Naive thymus-derived CD8-positive, alpha-beta T cell (primary cell): ENCODE measurements at regions not wholly inside any gene's neighbourhood (a gene's known extent, or its start where the extent isn't known, plus 50 kb on each side); places are given as distances from the start of the nearest gene placed in this dataset.
"Not testable (repeated sequence)": the region's sequence is repeated elsewhere in the genome, so short reads cannot be mapped to it uniquely, and the experiment has no call there.

Experiments used
- ATAC-seq, 2 donors: fragments of 150-1000 bp; cut with Tn5 transposase in 1 of 2; sonication (Bioruptor Pico), chemical (Tn5 transposase) in 1 of 2; 1 replicate in 1 of 2; 2 replicates in 1 of 2; pipeline ENCODE4 v1.10.0; 2021; ENCODE audit warnings: mild to moderate bottlenecking in 2 of 2, moderate library complexity in 2 of 2
- POLR2A ChIA-PET: fragments of 350-600 bp; sonication (Branson Sonifier 250); formaldehyde crosslinking; loops from one replicate; lab custom pipeline; 2021; ENCODE audit warnings: antibody characterized with exemption; lab: Charles Lee
- DNase-seq, 10 donors: peaks; one replicate each; pipeline versions ENCODE4 v3.0.0 to v3.0.0-alpha.2; 2020 to 2022
- H3K27ac Mint-ChIP-seq, 10 donors: one replicate each; pipeline ENCODE4 v1.8.0; 2020 to 2022; ENCODE audit warnings: mild to moderate bottlenecking in 10 of 10, mixed read lengths in 10 of 10, moderate library complexity in 4 of 10, inconsistent platforms in 1 of 10
- H3K27me3 Mint-ChIP-seq, 5 donors: one replicate each; pipeline ENCODE4 v1.8.0; 2021 to 2022; ENCODE audit warnings: mixed read lengths in 5 of 5
- H3K36me3 Mint-ChIP-seq, 3 donors: one replicate each; pipeline ENCODE4 v1.8.0; 2020 to 2022; ENCODE audit warnings: mixed read lengths in 3 of 3, mild to moderate bottlenecking in 2 of 3, inconsistent platforms in 1 of 3
- H3K4me1 Mint-ChIP-seq, 4 donors: one replicate each; pipeline ENCODE4 v1.8.0; 2021 to 2022; ENCODE audit warnings: mixed read lengths in 4 of 4
- H3K4me3 Mint-ChIP-seq, 10 donors: one replicate each; pipeline ENCODE4 v1.8.0; 2020 to 2022; ENCODE audit warnings: mild to moderate bottlenecking in 10 of 10, mixed read lengths in 10 of 10, moderate library complexity in 6 of 10, inconsistent platforms in 1 of 10
- H3K9me3 Mint-ChIP-seq, 9 donors: one replicate each; pipeline ENCODE4 v1.8.0; 2020 to 2022; ENCODE audit warnings: mixed read lengths in 9 of 9, mild to moderate bottlenecking in 3 of 9, inconsistent platforms in 1 of 9, moderate library complexity in 1 of 9

- H3K27me3 Mint-ChIP-seq, POLR2A ChIA-PET, ATAC-seq, H3K36me3 Mint-ChIP-seq, DNase-seq, H3K27ac Mint-ChIP-seq, H3K4me1 Mint-ChIP-seq, H3K4me3 Mint-ChIP-seq: not testable (repeated sequence)
- H3K9me3 Mint-ChIP-seq = peaks cover 0 to 39% (median 23%) of the 10 kb centered on the region in 9 donors
Observed at GRCh38 chr4:104002318-104002717, 282.5 kb upstream of the TACR3 start.

- Mint-ChIP-seq H3K27ac (no peak overlapping the region), H3K36me3 (peaks cover 0 to 7% (median 0%) of the 10 kb centered on the region in 3 donors)
Observed at GRCh38 chr4:103998756-103999155, 279.0 kb upstream of the TACR3 start.

GRCh38 chr4:103996637-103997036 is 276.9 kb upstream of the TACR3 start:
- Mint-ChIP-seq H3K4me1 (no peaks in the 10 kb centered on the region), H3K36me3 (peaks cover 0 to 8% (median 0%) of the 10 kb centered on the region in 3 donors), H3K27ac (peak overlapping the region in 1 of 10 donors; percentile 26), H3K4me3 (no peak overlapping the region), H3K27me3 (peaks cover 0 to 3% (median 0%) of the 10 kb centered on the region in 5 donors), H3K9me3 (peaks cover 3 to 18% (median 16%) of the 10 kb centered on the region in 9 donors)
- ATAC-seq = no peak
- POLR2A ChIA-PET = no interaction called here
- no peak for DNase-seq

More at GRCh38 chr4:103998756-103999155, 279.0 kb upstream of the TACR3 start:
- H3K4me1 Mint-ChIP-seq = no peaks in the 10 kb centered on the region
- H3K4me3 Mint-ChIP-seq = no peak overlapping the region
- H3K9me3 Mint-ChIP-seq = peaks cover 0 to 29% (median 8%) of the 10 kb centered on the region in 9 donors
- ATAC-seq (no peak), DNase-seq (no peak)
- POLR2A ChIA-PET = no interaction called here
- peaks cover 0 to 3% (median 0%) of the 10 kb centered on the region in 5 donors for H3K27me3 Mint-ChIP-seq

GRCh38 chr4:103996064-103996463 is 276.3 kb upstream of the TACR3 start:
- POLR2A ChIA-PET = no interaction called here
- Mint-ChIP-seq H3K27ac (no peak overlapping the region), H3K9me3 (peaks cover 3 to 24% (median 18%) of the 10 kb centered on the region in 9 donors), H3K36me3 (peaks cover 0 to 6% (median 0%) of the 10 kb centered on the region in 3 donors), H3K4me3 (no peak overlapping the region), H3K4me1 (no peaks in the 10 kb centered on the region), H3K27me3 (peaks cover 0 to 3% (median 0%) of the 10 kb centered on the region in 5 donors)
- DNase-seq (no peak), ATAC-seq (no peak)

- POLR2A ChIA-PET = no interaction called here
- ATAC-seq (no peak), DNase-seq (no peak)
- Mint-ChIP-seq H3K4me3 (no peak overlapping the region), H3K4me1 (no peaks in the 10 kb centered on the region), H3K9me3 (peaks cover 7 to 37% (median 26%) of the 10 kb centered on the region in 9 donors), H3K27ac (no peak overlapping the region), H3K36me3 (peaks cover 0 to 10% (median 0%) of the 10 kb centered on the region in 3 donors), H3K27me3 (peaks cover 0 to 3% (median 0%) of the 10 kb centered on the region in 5 donors)
Observed at GRCh38 chr4:103994059-103994458, 274.3 kb upstream of the TACR3 start.

GRCh38 chr4:103982454-103982853 is 262.7 kb upstream of the TACR3 start:
- no peak overlapping the region for H3K4me3 Mint-ChIP-seq
- POLR2A ChIA-PET = no interaction called here
- no peak overlapping the region for H3K27ac Mint-ChIP-seq
- ATAC-seq = no peak
- DNase-seq = no peak
- H3K27me3 Mint-ChIP-seq = no peaks in the 10 kb centered on the region
- H3K4me1 Mint-ChIP-seq = no peaks in the 10 kb centered on the region
- H3K9me3 Mint-ChIP-seq = peaks cover 0 to 15% (median 4%) of the 10 kb centered on the region in 9 donors
- no peaks in the 10 kb centered on the region for H3K36me3 Mint-ChIP-seq

- Mint-ChIP-seq H3K4me1 (no peaks in the 10 kb centered on the region), H3K4me3 (no peak overlapping the region), H3K27me3 (peaks cover 0 to under 1% (median 0%) of the 10 kb centered on the region in 5 donors), H3K9me3 (peaks cover 0 to 15% (median 5%) of the 10 kb centered on the region in 9 donors), H3K27ac (no peak overlapping the region), H3K36me3 (no peaks in the 10 kb centered on the region)
- POLR2A ChIA-PET = no interaction called here
- ATAC-seq = no peak
- DNase-seq = no peak
Observed at GRCh38 chr4:103948244-103949018, 228.6 kb upstream of the TACR3 start.

- H3K9me3 Mint-ChIP-seq = peaks cover 0 to 8% (median 3%) of the 10 kb centered on the region in 9 donors
- POLR2A ChIA-PET = no interaction called here
- H3K27ac Mint-ChIP-seq = no peak overlapping the region
- no peaks in the 10 kb centered on the region for H3K36me3 Mint-ChIP-seq
- ATAC-seq (no peak), DNase-seq (no peak)
- no peaks in the 10 kb centered on the region for H3K4me1 Mint-ChIP-seq
- no peaks in the 10 kb centered on the region for H3K27me3 Mint-ChIP-seq
- H3K4me3 Mint-ChIP-seq = no peak overlapping the region
Observed at GRCh38 chr4:103947617-103948016, 227.8 kb upstream of the TACR3 start.

- H3K4me1 Mint-ChIP-seq, ATAC-seq, H3K27me3 Mint-ChIP-seq, H3K36me3 Mint-ChIP-seq, H3K27ac Mint-ChIP-seq, DNase-seq, POLR2A ChIA-PET, H3K4me3 Mint-ChIP-seq, H3K9me3 Mint-ChIP-seq: not testable (repeated sequence)
Observed at GRCh38 chr4:103946621-103947268, 227.0 kb upstream of the TACR3 start.

GRCh38 chr4:103938488-103938887 is 218.7 kb upstream of the TACR3 start:
- H3K27ac Mint-ChIP-seq = no peak overlapping the region
- H3K4me3 Mint-ChIP-seq = no peak overlapping the region
- POLR2A ChIA-PET = no interaction called here
- peaks cover 0 to 4% (median 0%) of the 10 kb centered on the region in 9 donors for H3K9me3 Mint-ChIP-seq
- DNase-seq = no peak
- no peaks in the 10 kb centered on the region for H3K4me1 Mint-ChIP-seq
- H3K36me3 Mint-ChIP-seq = no peaks in the 10 kb centered on the region
- H3K27me3 Mint-ChIP-seq = peaks cover 0 to 2% (median 0%) of the 10 kb centered on the region in 5 donors
- ATAC-seq = no peak

- Mint-ChIP-seq H3K36me3 (no peaks in the 10 kb centered on the region), H3K27ac (no peak overlapping the region), H3K4me1 (no peaks in the 10 kb centered on the region), H3K4me3 (no peak overlapping the region), H3K9me3 (peaks cover 0 to 4% (median 0%) of the 10 kb centered on the region in 9 donors), H3K27me3 (peaks cover 0 to 2% (median 0%) of the 10 kb centered on the region in 5 donors)
- DNase-seq (no peak), ATAC-seq (no peak)
- POLR2A ChIA-PET = no interaction called here
Observed at GRCh38 chr4:103936653-103937145, 216.9 kb upstream of the TACR3 start.

- ATAC-seq (no peak), DNase-seq (peak in 2 of 10 donors; percentile 4 to 7)
- Mint-ChIP-seq H3K27ac (no peak overlapping the region), H3K36me3 (no peaks in the 10 kb centered on the region), H3K27me3 (peaks cover 0 to 2% (median 0%) of the 10 kb centered on the region in 5 donors), H3K4me3 (no peak overlapping the region), H3K9me3 (peaks cover 0 to 4% (median 0%) of the 10 kb centered on the region in 9 donors), H3K4me1 (no peaks in the 10 kb centered on the region)
- POLR2A ChIA-PET = no interaction called here
Observed at GRCh38 chr4:103934178-103934789, 214.5 kb upstream of the TACR3 start.

- Mint-ChIP-seq H3K27me3 (peaks cover 0 to 2% (median 0%) of the 10 kb centered on the region in 5 donors), H3K36me3 (no peaks in the 10 kb centered on the region), H3K4me1 (no peaks in the 10 kb centered on the region), H3K4me3 (no peak overlapping the region), H3K9me3 (peaks cover 0 to 11% (median 0%) of the 10 kb centered on the region in 9 donors), H3K27ac (no peak overlapping the region)
- DNase-seq (no peak), ATAC-seq (no peak)
- POLR2A ChIA-PET = no interaction called here
Observed at GRCh38 chr4:103928370-103928769, 208.6 kb upstream of the TACR3 start.
